ENCODE measurements at regions not wholly inside any gene's neighbourhood (a gene's known extent, or its start where the extent isn't known, plus 50 kb on each side); places are given as distances from the start of the nearest gene placed in this dataset.
"Not testable (repeated sequence)": the region's sequence is repeated elsewhere in the genome, so short reads cannot be mapped to it uniquely, and the experiment has no call there.

GRCh38 chr1:238364214-238364892, 473.6 kb upstream of the ZP4 start:
- DNase-seq (ENCODE audit: low read depth), result no peak

- no peak for DNase-seq (ENCODE audit: low read depth)
Measured at GRCh38 chr1:238360474-238360873, 469.8 kb upstream of the ZP4 start.

- DNase-seq (ENCODE audit: low read depth), result peak; percentile 9
Measured at GRCh38 chr1:238350471-238350870, 459.7 kb upstream of the ZP4 start.

GRCh38 chr1:238346340-238346739, 455.6 kb upstream of the ZP4 start:
- no peak for DNase-seq (ENCODE audit: low read depth)

- no peak for DNase-seq (ENCODE audit: low read depth)
Measured at GRCh38 chr1:238345837-238346236, 455.1 kb upstream of the ZP4 start.

GRCh38 chr1:238343852-238344251, 453.1 kb upstream of the ZP4 start:
- no peak for DNase-seq (ENCODE audit: low read depth)

- DNase-seq (ENCODE audit: low read depth), result no peak
Measured at GRCh38 chr1:238341395-238341794, 450.7 kb upstream of the ZP4 start.

- peak; percentile 80 for DNase-seq (ENCODE audit: low read depth)
Measured at GRCh38 chr1:238340989-238341388, 450.3 kb upstream of the ZP4 start.

GRCh38 chr1:238336531-238336930, 445.8 kb upstream of the ZP4 start:
- DNase-seq (ENCODE audit: low read depth), result no peak

- DNase-seq (ENCODE audit: low read depth), result no peak
Measured at GRCh38 chr1:238334170-238334569, 443.4 kb upstream of the ZP4 start.

- DNase-seq (ENCODE audit: low read depth), result no peak
Measured at GRCh38 chr1:238331557-238331956, 440.8 kb upstream of the ZP4 start.

- no peak for DNase-seq (ENCODE audit: low read depth)
Measured at GRCh38 chr1:238329671-238330070, 438.9 kb upstream of the ZP4 start.

- DNase-seq (ENCODE audit: low read depth), result not testable (repeated sequence)
Measured at GRCh38 chr1:238327033-238327432, 436.3 kb upstream of the ZP4 start.

GRCh38 chr1:238326479-238326878, 435.8 kb upstream of the ZP4 start:
- not testable (repeated sequence) for DNase-seq (ENCODE audit: low read depth)

GRCh38 chr1:238324211-238324864, 433.6 kb upstream of the ZP4 start:
- no peak for DNase-seq (ENCODE audit: low read depth)

GRCh38 chr1:238323490-238323889, 432.8 kb upstream of the ZP4 start:
- no peak for DNase-seq (ENCODE audit: low read depth)

- no peak for DNase-seq (ENCODE audit: low read depth)
Measured at GRCh38 chr1:238319957-238320356, 429.2 kb upstream of the ZP4 start.

GRCh38 chr1:238318294-238319110, 427.8 kb upstream of the ZP4 start:
- no peak for DNase-seq (ENCODE audit: low read depth)

- no peak for DNase-seq (ENCODE audit: low read depth)
Measured at GRCh38 chr1:238312969-238313368, 422.2 kb upstream of the ZP4 start.

- DNase-seq (ENCODE audit: low read depth), result no peak
Measured at GRCh38 chr1:238306411-238306810, 415.7 kb upstream of the ZP4 start.

- no peak for DNase-seq (ENCODE audit: low read depth)
Measured at GRCh38 chr1:238302646-238303045, 411.9 kb upstream of the ZP4 start.

- DNase-seq (ENCODE audit: low read depth), result no peak
Measured at GRCh38 chr1:238296371-238296770, 405.6 kb upstream of the ZP4 start.

- no peak for DNase-seq (ENCODE audit: low read depth)
Measured at GRCh38 chr1:238293075-238293474, 402.4 kb upstream of the ZP4 start.

All from ELR (cell line).